Neural cell (in vitro differentiated cells): ENCODE measurements at regions not wholly inside any gene's neighbourhood (a gene's known extent, or its start where the extent isn't known, plus 50 kb on each side); places are given as distances from the start of the nearest gene placed in this dataset.

Source experiments
- H2AFZ ChIP-seq: fragments of 200-600, 300-800 bp; sonication (generic), shearing (Covaris generic); 2 replicates; pipeline ENCODE4 v1.6.0; 2014; ENCODE audit warnings: low read depth, mild to moderate bottlenecking, antibody characterized with exemption, low read length, moderate library complexity
- H3F3A ChIP-seq: fragments of 200-600 bp; shearing (Covaris generic); 2 replicates; pipeline ENCODE4 v1.6.1; 2016; ENCODE audit warnings: mild to moderate bottlenecking, moderate library complexity, mixed read lengths, antibody characterized with exemption, low read length; ENCODE audit not compliant: insufficient read depth, poor library complexity, severe bottlenecking
- H3K27ac ChIP-seq: fragments of 200-600, 300-800 bp; sonication (generic), shearing (Covaris generic); 2 replicates; pipeline ENCODE4 v1.5.1; 2014; ENCODE audit warnings: mild to moderate bottlenecking, low read length, moderate library complexity
- H3K27me3 ChIP-seq: fragments of 300-800, 200-600 bp; sonication (generic), shearing (Covaris generic); 2 replicates; pipeline ENCODE4 v1.6.0; 2014; ENCODE audit warnings: mild to moderate bottlenecking, low read depth, low read length, moderate library complexity; ENCODE audit not compliant: insufficient read depth
- H3K36me3 ChIP-seq: fragments of 300-800, 200-600 bp; sonication (generic), shearing (Covaris generic); 2 replicates; pipeline ENCODE4 v1.5.1; 2014; ENCODE audit warnings: mild to moderate bottlenecking, antibody characterized with exemption, low read length, moderate library complexity; ENCODE audit not compliant: insufficient read depth
- H3K4me2 ChIP-seq: fragments of 300-800, 200-600 bp; sonication (generic), shearing (Covaris generic); 2 replicates; pipeline ENCODE4 v1.6.0; 2014; ENCODE audit warnings: mild to moderate bottlenecking, low read length
- H3K4me3 ChIP-seq: fragments of 300-800, 200-600 bp; sonication (generic), shearing (Covaris generic); 2 replicates; pipeline ENCODE4 v1.5.1; 2014; ENCODE audit warnings: mild to moderate bottlenecking, low read length, moderate library complexity
- H3K79me2 ChIP-seq: fragments of 200-600 bp; shearing (Covaris generic); replicated peaks from 2 replicates; pipeline ENCODE4 v1.6.0; 2014; ENCODE audit warnings: mild to moderate bottlenecking, low read length, moderate library complexity; ENCODE audit not compliant: insufficient read depth
- H3K9ac ChIP-seq: fragments of 300-800, 200-600 bp; sonication (generic), shearing (Covaris generic); 2 replicates; pipeline ENCODE4 v1.6.1; 2016; ENCODE audit warnings: mild to moderate bottlenecking, low read length, mixed read lengths
- H3K9me2 ChIP-seq: fragments of 200-600 bp; shearing (Covaris generic); 2 replicates; pipeline ENCODE4 v1.6.1; 2016; ENCODE audit warnings: mild to moderate bottlenecking, low read length, mixed read lengths; ENCODE audit not compliant: insufficient read depth
- H3K9me3 ChIP-seq: fragments of 200-600, 300-800 bp; sonication (generic), shearing (Covaris generic); 2 replicates; pipeline ENCODE4 v1.6.1; 2016; ENCODE audit warnings: mild to moderate bottlenecking, mixed run types, low read length, moderate library complexity, mixed read lengths
- H4K20me1 ChIP-seq: fragments of 200-600 bp; shearing (Covaris generic); 2 replicates; pipeline ENCODE4 v1.6.1; 2016; ENCODE audit warnings: mild to moderate bottlenecking, mixed run types; ENCODE audit not compliant: insufficient read depth
- CTCF ChIP-seq: fragments of 450-650 bp; IDR thresholded peaks from 2 replicates; pipeline ENCODE4 v1.5.1; 2014; ENCODE audit warnings: antibody characterized with exemption, mild to moderate bottlenecking, moderate library complexity; ENCODE audit not compliant: poor library complexity, severe bottlenecking
- EP300 ChIP-seq: fragments of 450-650 bp; conservative IDR thresholded peaks from 2 replicates; pipeline ENCODE4 v1.6.1; 2014; ENCODE audit warnings: antibody characterized with exemption, mild to moderate bottlenecking, moderate library complexity; ENCODE audit not compliant: poor library complexity, severe bottlenecking
- EZH2 ChIP-seq: fragments of 200-600, 300-800 bp; shearing (Covaris generic), sonication (generic); IDR thresholded peaks from 2 replicates; pipeline ENCODE4 v1.6.1; 2014; ENCODE audit warnings: antibody characterized with exemption, low read length, borderline replicate concordance, mild to moderate bottlenecking; ENCODE audit not compliant: insufficient read depth, poor library complexity, severe bottlenecking
- MXI1 ChIP-seq: fragments of 450-650 bp; conservative IDR thresholded peaks from 2 replicates; pipeline ENCODE4 v1.6.1; 2014; ENCODE audit warnings: antibody characterized with exemption, mild to moderate bottlenecking; ENCODE audit not compliant: poor library complexity, severe bottlenecking
- POLR2AphosphoS5 ChIP-seq: IDR thresholded peaks from 2 replicates; pipeline ENCODE4 v1.6.1; 2012
- RAD21 ChIP-seq: fragments of 450-650 bp; conservative IDR thresholded peaks from 2 replicates; pipeline ENCODE4 v1.6.1; 2014; ENCODE audit warnings: antibody characterized with exemption, mild to moderate bottlenecking, moderate library complexity
- SMC3 ChIP-seq: fragments of 450-650 bp; conservative IDR thresholded peaks from 2 replicates; pipeline ENCODE4 v1.6.1; 2014; ENCODE audit warnings: antibody characterized with exemption, mild to moderate bottlenecking, moderate library complexity; ENCODE audit not compliant: poor library complexity
- TAF1 ChIP-seq: IDR thresholded peaks from 2 replicates; pipeline ENCODE4 v1.6.1; 2012; ENCODE audit warnings: low read depth
- TF ChIP-seq, protein P1 (sequence below): IDR thresholded peaks from 2 replicates; pipeline ENCODE4 v1.6.1; 2012; ENCODE audit warnings: borderline replicate concordance

GRCh38 chr5:160906090-160906489 is 54.1 kb upstream of the ATP10B start:
- H4K20me1 ChIP-seq: no peaks in the 10 kb centered on the region
- no peaks in the 10 kb centered on the region for H3K27me3 ChIP-seq
- no peak overlapping the region for H3K27ac ChIP-seq
- H3K9me2 ChIP-seq: no peaks in the 10 kb centered on the region
- no peak overlapping the region for H2AFZ ChIP-seq
- no peaks in the 10 kb centered on the region for H3K9me3 ChIP-seq
- no peaks in the 10 kb centered on the region for H3K79me2 ChIP-seq
- H3K36me3 ChIP-seq: no peaks in the 10 kb centered on the region
- H3K9ac ChIP-seq: no peak overlapping the region
- no peak overlapping the region for H3K4me3 ChIP-seq
- H3K4me2 ChIP-seq: no peak overlapping the region
- no peaks in the 10 kb centered on the region for H3F3A ChIP-seq
- no peak for TF ChIP-seq RAD21
- no peak for TF ChIP-seq TAF1
- TF ChIP-seq EP300: no peak
- no peak for TF ChIP-seq CTCF
- TF ChIP-seq MXI1: no peak
- TF ChIP-seq, protein P1, sequence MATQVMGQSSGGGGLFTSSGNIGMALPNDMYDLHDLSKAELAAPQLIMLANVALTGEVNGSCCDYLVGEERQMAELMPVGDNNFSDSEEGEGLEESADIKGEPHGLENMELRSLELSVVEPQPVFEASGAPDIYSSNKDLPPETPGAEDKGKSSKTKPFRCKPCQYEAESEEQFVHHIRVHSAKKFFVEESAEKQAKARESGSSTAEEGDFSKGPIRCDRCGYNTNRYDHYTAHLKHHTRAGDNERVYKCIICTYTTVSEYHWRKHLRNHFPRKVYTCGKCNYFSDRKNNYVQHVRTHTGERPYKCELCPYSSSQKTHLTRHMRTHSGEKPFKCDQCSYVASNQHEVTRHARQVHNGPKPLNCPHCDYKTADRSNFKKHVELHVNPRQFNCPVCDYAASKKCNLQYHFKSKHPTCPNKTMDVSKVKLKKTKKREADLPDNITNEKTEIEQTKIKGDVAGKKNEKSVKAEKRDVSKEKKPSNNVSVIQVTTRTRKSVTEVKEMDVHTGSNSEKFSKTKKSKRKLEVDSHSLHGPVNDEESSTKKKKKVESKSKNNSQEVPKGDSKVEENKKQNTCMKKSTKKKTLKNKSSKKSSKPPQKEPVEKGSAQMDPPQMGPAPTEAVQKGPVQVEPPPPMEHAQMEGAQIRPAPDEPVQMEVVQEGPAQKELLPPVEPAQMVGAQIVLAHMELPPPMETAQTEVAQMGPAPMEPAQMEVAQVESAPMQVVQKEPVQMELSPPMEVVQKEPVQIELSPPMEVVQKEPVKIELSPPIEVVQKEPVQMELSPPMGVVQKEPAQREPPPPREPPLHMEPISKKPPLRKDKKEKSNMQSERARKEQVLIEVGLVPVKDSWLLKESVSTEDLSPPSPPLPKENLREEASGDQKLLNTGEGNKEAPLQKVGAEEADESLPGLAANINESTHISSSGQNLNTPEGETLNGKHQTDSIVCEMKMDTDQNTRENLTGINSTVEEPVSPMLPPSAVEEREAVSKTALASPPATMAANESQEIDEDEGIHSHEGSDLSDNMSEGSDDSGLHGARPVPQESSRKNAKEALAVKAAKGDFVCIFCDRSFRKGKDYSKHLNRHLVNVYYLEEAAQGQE: no peak
- TF ChIP-seq EZH2: no peak
- no peak for TF ChIP-seq SMC3
- no peak for TF ChIP-seq POLR2AphosphoS5

DNA sequence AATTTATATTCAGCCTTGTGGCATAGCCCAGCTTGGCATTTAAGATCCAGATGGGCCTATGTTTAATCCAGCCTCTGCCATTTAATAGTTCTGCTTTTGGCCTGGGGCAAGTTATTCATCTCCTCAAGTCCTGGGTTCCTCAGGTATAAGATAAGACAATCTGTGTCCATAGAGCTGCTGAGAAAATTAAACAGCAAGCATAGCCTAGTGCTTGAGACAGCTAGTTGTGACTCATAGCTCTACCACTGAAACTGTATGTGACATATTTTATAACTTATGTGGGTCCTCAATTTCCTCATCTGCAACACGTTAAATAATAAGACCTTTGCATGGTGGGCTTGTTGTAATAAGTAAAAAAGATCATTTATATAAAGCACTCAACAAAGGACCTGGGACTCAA is 53.3 kb upstream of the ATP10B start:
- TF ChIP-seq MXI1: no peak
- no peak for TF ChIP-seq SMC3
- no peak for TF ChIP-seq EZH2
- TF ChIP-seq, protein P1: no peak
- TF ChIP-seq EP300: no peak
- no peak for TF ChIP-seq RAD21
- no peak for TF ChIP-seq POLR2AphosphoS5
- no peak for TF ChIP-seq CTCF
- no peak for TF ChIP-seq TAF1
- no peaks in the 10 kb centered on the region for H3K36me3 ChIP-seq
- H2AFZ ChIP-seq: no peak overlapping the region
- H3K79me2 ChIP-seq: no peaks in the 10 kb centered on the region
- no peaks in the 10 kb centered on the region for H3K9me2 ChIP-seq
- H3K4me3 ChIP-seq: no peak overlapping the region
- H3F3A ChIP-seq: no peaks in the 10 kb centered on the region
- no peak overlapping the region for H3K9ac ChIP-seq
- no peaks in the 10 kb centered on the region for H3K27me3 ChIP-seq
- no peaks in the 10 kb centered on the region for H4K20me1 ChIP-seq
- H3K27ac ChIP-seq: no peak overlapping the region
- no peak overlapping the region for H3K4me2 ChIP-seq
- H3K9me3 ChIP-seq: no peaks in the 10 kb centered on the region
